H9 (cell line): ENCODE measurements at regions not wholly inside any gene's neighbourhood (a gene's known extent, or its start where the extent isn't known, plus 50 kb on each side); places are given as distances from the start of the nearest gene placed in this dataset.

Source experiments
- DNase-seq: peaks from one replicate; pipeline ENCODE4 v3.0.0-alpha.2; 2017
- H2AFZ ChIP-seq: one replicate; pipeline ENCODE4 v1.6.1; 2013; ENCODE audit warnings: mild to moderate bottlenecking, low read length, control low read depth, moderate library complexity
- H2AK5ac ChIP-seq: 2 replicates; pipeline ENCODE4 v1.6.1; 2013; ENCODE audit warnings: low read length, control low read depth, mixed read lengths; ENCODE audit not compliant: insufficient read length
- H2BK120ac ChIP-seq: one replicate; pipeline ENCODE4 v1.6.1; 2013; ENCODE audit warnings: low read depth, mild to moderate bottlenecking, low read length, control low read depth, inconsistent platforms; ENCODE audit not compliant: poor library complexity, severe bottlenecking
- H2BK12ac ChIP-seq: 2 replicates; pipeline ENCODE4 v1.6.1; 2013; ENCODE audit warnings: low read length, control low read depth, mixed read lengths, low read depth; ENCODE audit not compliant: insufficient read length
- H2BK15ac ChIP-seq: 2 replicates; pipeline ENCODE4 v1.6.1; 2013; ENCODE audit warnings: low read depth, low read length, control low read depth
- H2BK20ac ChIP-seq: one replicate; pipeline ENCODE4 v1.6.1; 2013; ENCODE audit warnings: low read depth, mild to moderate bottlenecking, low read length, control low read depth, inconsistent platforms; ENCODE audit not compliant: poor library complexity, severe bottlenecking
- H2BK5ac ChIP-seq: 2 replicates; pipeline ENCODE4 v1.6.1; 2013; ENCODE audit warnings: low read length, control low read depth, mixed read lengths; ENCODE audit not compliant: insufficient read length
- H3K14ac ChIP-seq: 2 replicates; pipeline ENCODE4 v1.6.1; 2013; ENCODE audit warnings: low read length, control low read depth; ENCODE audit not compliant: insufficient read depth
- H3K18ac ChIP-seq: 2 replicates; pipeline ENCODE4 v1.6.1; 2013; ENCODE audit warnings: low read depth, mild to moderate bottlenecking, mixed read lengths, low read length, control low read depth; ENCODE audit not compliant: insufficient read length
- H3K23ac ChIP-seq: 2 replicates; pipeline ENCODE4 v1.6.1; 2013; ENCODE audit warnings: low read length, control low read depth, mixed read lengths, low read depth; ENCODE audit not compliant: insufficient read length
- H3K23me2 ChIP-seq: 2 replicates; pipeline ENCODE4 v1.6.1; 2013; ENCODE audit warnings: low read depth, mild to moderate bottlenecking, mixed read lengths, low read length, control low read depth; ENCODE audit not compliant: insufficient read length, poor library complexity, severe bottlenecking
- H3K27ac ChIP-seq: 2 replicates; pipeline ENCODE4 v1.5.1; 2013; ENCODE audit warnings: low read length, control low read depth, mixed read lengths, low read depth; ENCODE audit not compliant: insufficient read length
- H3K27me3 ChIP-seq: 2 replicates; pipeline ENCODE4 v1.6.1; 2013; ENCODE audit warnings: low read length, control low read depth, inconsistent platforms; ENCODE audit not compliant: insufficient read depth
- H3K4ac ChIP-seq: 2 replicates; pipeline ENCODE4 v1.6.1; 2013; ENCODE audit warnings: low read depth, mild to moderate bottlenecking, control low read depth, inconsistent platforms, low read length, moderate library complexity
- H3K4me1 ChIP-seq: 2 replicates; pipeline ENCODE4 v1.6.1; 2013; ENCODE audit warnings: low read length, control low read depth, inconsistent platforms; ENCODE audit not compliant: insufficient read depth
- H3K4me2 ChIP-seq: 2 replicates; pipeline ENCODE4 v1.6.1; 2013; ENCODE audit warnings: low read length, control low read depth, mixed read lengths; ENCODE audit not compliant: insufficient read length, insufficient read depth
- H3K56ac ChIP-seq: 2 replicates; pipeline ENCODE4 v1.6.1; 2013; ENCODE audit warnings: low read depth, mild to moderate bottlenecking, mixed read lengths, low read length, control low read depth; ENCODE audit not compliant: insufficient read length
- H3K79me1 ChIP-seq: 2 replicates; pipeline ENCODE4 v1.6.1; 2013; ENCODE audit warnings: low read depth, mild to moderate bottlenecking, moderate library complexity, low read length, control low read depth, inconsistent platforms; ENCODE audit not compliant: insufficient read depth, poor library complexity, severe bottlenecking
- H3K79me2 ChIP-seq: 2 replicates; pipeline ENCODE4 v1.6.1; 2013; ENCODE audit warnings: low read length, control low read depth, inconsistent platforms; ENCODE audit not compliant: insufficient read depth
- H3K9ac ChIP-seq: 2 replicates; pipeline ENCODE4 v1.6.1; 2013; ENCODE audit warnings: low read length, control low read depth, mixed read lengths; ENCODE audit not compliant: insufficient read length; ENCODE audit errors: extremely low read depth
- H3K9me3 ChIP-seq: one replicate; pipeline ENCODE4 v1.6.1; 2013; ENCODE audit warnings: low read depth, low read length, inconsistent platforms; ENCODE audit not compliant: control insufficient read depth
- H3T11ph ChIP-seq: one replicate; pipeline ENCODE4 v1.6.1; 2013; ENCODE audit warnings: mild to moderate bottlenecking, low read length, control low read depth, inconsistent platforms
- H4K20me1 ChIP-seq: one replicate; pipeline ENCODE4 v1.6.1; 2013; ENCODE audit not compliant: control insufficient read depth, insufficient read length, insufficient read depth
- H4K5ac ChIP-seq: 2 replicates; pipeline ENCODE4 v1.6.1; 2013; ENCODE audit warnings: low read depth, mild to moderate bottlenecking, mixed read lengths, low read length, control low read depth; ENCODE audit not compliant: insufficient read length
- H4K8ac ChIP-seq: replicated peaks from 2 replicates; pipeline ENCODE4 v1.6.1; 2013; ENCODE audit warnings: low read length, control low read depth, mixed read lengths, low read depth; ENCODE audit not compliant: insufficient read length
- H4K91ac ChIP-seq: 2 replicates; pipeline ENCODE4 v1.6.1; 2013; ENCODE audit warnings: low read depth, mild to moderate bottlenecking, moderate library complexity, mixed read lengths, low read length, control low read depth; ENCODE audit not compliant: insufficient read length
- H3K27ac Mint-ChIP-seq, 3 experiments: 2 replicates in 2 of 3; 3 replicates in 1 of 3; pipeline ENCODE4 v1.8.0; 2020 to 2021; ENCODE audit warnings: mixed read lengths in 3 of 3, mild to moderate bottlenecking in 1 of 3, moderate library complexity in 1 of 3
- H3K27me3 Mint-ChIP-seq: 2 replicates; pipeline ENCODE4 v1.8.0; 2021; ENCODE audit warnings: low read depth, mild to moderate bottlenecking, moderate library complexity, mixed read lengths
- H3K36me3 Mint-ChIP-seq, 3 experiments: 2 replicates in 2 of 3; 3 replicates in 1 of 3; pipeline ENCODE4 v1.8.0; 2020 to 2021; ENCODE audit warnings: low read depth in 3 of 3, mixed read lengths in 3 of 3; ENCODE audit not compliant: insufficient read depth in 1 of 3
- H3K4me1 Mint-ChIP-seq, 2 experiments: 2 replicates each; pipeline ENCODE4 v1.8.0; 2020; ENCODE audit warnings: mixed read lengths in 2 of 2
- H3K4me3 Mint-ChIP-seq, 2 experiments: 2 replicates in 1 of 2; 3 replicates in 1 of 2; pipeline ENCODE4 v1.8.0; 2020 to 2021; ENCODE audit warnings: mild to moderate bottlenecking in 2 of 2, mixed read lengths in 2 of 2, moderate library complexity in 1 of 2
- H3K9me3 Mint-ChIP-seq, 2 experiments: 2 replicates in 1 of 2; 3 replicates in 1 of 2; pipeline ENCODE4 v1.8.0; 2020; ENCODE audit warnings: mild to moderate bottlenecking in 2 of 2, mixed read lengths in 2 of 2, moderate library complexity in 1 of 2
- CTCF ChIP-seq: fragments of 200-600 bp; sonication (generic); conservative IDR thresholded peaks from 3 replicates; pipeline ENCODE4 v1.8.0; 2021; ENCODE audit warnings: antibody characterized with exemption, mild to moderate bottlenecking
- WGBS: extraction: QIAGEN DNeasy Blood & Tissue Kit; methylation state at CpG from one replicate; pipeline ENCODE4 v1.1.7; 2013; ENCODE audit warnings: missing lambda C conversion rate, low lambda C conversion rate, mixed read lengths; ENCODE audit not compliant: insufficient read length; ENCODE audit errors: extremely low coverage; 5-methylcytosine and 5-hydroxymethylcytosine counted together

- no peak overlapping the region for H3K23ac ChIP-seq
- H2BK120ac ChIP-seq = no peak overlapping the region
- no peaks in the 10 kb centered on the region for H3K4me1 ChIP-seq
- no peaks in the 10 kb centered on the region for H3K23me2 ChIP-seq
- H3K79me2 ChIP-seq = no peaks in the 10 kb centered on the region
- Mint-ChIP-seq H3K4me1 (peaks cover 7 to 13% of the 10 kb centered on the region in 2 experiments), H3K27me3 (peaks cover 30% of the 10 kb centered on the region), H3K27ac (no peak overlapping the region), H3K4me3 (no peak overlapping the region), H3K9me3 (peaks cover 7 to 9% of the 10 kb centered on the region in 2 experiments; a peak in 3 of 5 replicates), H3K36me3 (peaks cover 0 to 2% (median 0%) of the 10 kb centered on the region in 3 experiments; a peak in 2 of 7 replicates)
- H4K5ac ChIP-seq = no peak overlapping the region
- no peak overlapping the region for H2BK20ac ChIP-seq
- no peak overlapping the region for H2AK5ac ChIP-seq
- H3K27me3 ChIP-seq = no peaks in the 10 kb centered on the region
- H3K79me1 ChIP-seq = no peaks in the 10 kb centered on the region
- no peak overlapping the region for H2BK12ac ChIP-seq
- H4K8ac ChIP-seq = no peak overlapping the region
- TF ChIP-seq CTCF = no peak
- no peak overlapping the region for H3K27ac ChIP-seq
- H3K4me2 ChIP-seq = no peak overlapping the region
- no peak overlapping the region for H3K56ac ChIP-seq
- no peak overlapping the region for H2BK5ac ChIP-seq
- no peak for DNase-seq
- H3K4ac ChIP-seq = no peak overlapping the region
- no peak overlapping the region for H3K18ac ChIP-seq
- no peak overlapping the region for H4K91ac ChIP-seq
- WGBS = no CpG with 5 or more reads among the region's 5 CpGs
- no peak overlapping the region for H3K9ac ChIP-seq
- no peaks in the 10 kb centered on the region for H3K9me3 ChIP-seq
- H3T11ph ChIP-seq = no peak overlapping the region
- H4K20me1 ChIP-seq = no peaks in the 10 kb centered on the region
- H2BK15ac ChIP-seq = no peak overlapping the region
- no peak overlapping the region for H3K14ac ChIP-seq
- no peak overlapping the region for H2AFZ ChIP-seq
Observed at GRCh38 chr11:119513806-119514170, 90.8 kb upstream of the THY1 start.
